Activated CD8-positive, alpha-beta memory T cell treated with anti-CD3 and anti-CD28 coated beads for 36 hours (primary cell): ENCODE measurements at regions not wholly inside any gene's neighbourhood (a gene's known extent, or its start where the extent isn't known, plus 50 kb on each side); places are given as distances from the start of the nearest gene placed in this dataset.
"Not testable (repeated sequence)": the region's sequence is repeated elsewhere in the genome, so short reads cannot be mapped to it uniquely, and the experiment has no call there.

Experiments
- CTCF ChIA-PET: fragments of 350-600 bp; sonication (Branson Sonifier 250); formaldehyde crosslinking; loops from one replicate; lab custom pipeline; 2021; ENCODE audit warnings: antibody characterized with exemption; lab: Charles Lee
- POLR2A ChIA-PET: fragments of 350-600 bp; sonication (Branson Sonifier 250); formaldehyde crosslinking; loops from one replicate; lab custom pipeline; 2021; ENCODE audit warnings: antibody characterized with exemption; lab: Charles Lee

DNA sequence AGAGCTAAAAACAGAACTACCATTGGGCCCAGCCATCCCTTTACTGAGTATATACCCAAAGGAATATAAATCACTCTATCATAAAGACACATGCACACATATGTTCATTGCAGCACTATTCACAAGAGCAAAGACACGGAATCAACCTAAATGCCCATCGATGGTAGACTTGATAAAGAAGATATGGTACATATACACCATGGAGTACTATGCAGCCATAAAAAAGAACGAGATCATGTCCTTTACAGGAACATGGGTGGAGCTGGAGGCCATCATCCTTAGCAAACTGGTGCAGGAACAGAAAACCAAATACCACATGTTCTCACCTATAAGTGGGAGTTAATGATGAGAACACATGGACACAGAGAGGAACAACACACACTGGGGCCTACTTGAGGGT, 227.1 kb upstream of the RBBP8 start:
- CTCF ChIA-PET = not testable (repeated sequence)

DNA sequence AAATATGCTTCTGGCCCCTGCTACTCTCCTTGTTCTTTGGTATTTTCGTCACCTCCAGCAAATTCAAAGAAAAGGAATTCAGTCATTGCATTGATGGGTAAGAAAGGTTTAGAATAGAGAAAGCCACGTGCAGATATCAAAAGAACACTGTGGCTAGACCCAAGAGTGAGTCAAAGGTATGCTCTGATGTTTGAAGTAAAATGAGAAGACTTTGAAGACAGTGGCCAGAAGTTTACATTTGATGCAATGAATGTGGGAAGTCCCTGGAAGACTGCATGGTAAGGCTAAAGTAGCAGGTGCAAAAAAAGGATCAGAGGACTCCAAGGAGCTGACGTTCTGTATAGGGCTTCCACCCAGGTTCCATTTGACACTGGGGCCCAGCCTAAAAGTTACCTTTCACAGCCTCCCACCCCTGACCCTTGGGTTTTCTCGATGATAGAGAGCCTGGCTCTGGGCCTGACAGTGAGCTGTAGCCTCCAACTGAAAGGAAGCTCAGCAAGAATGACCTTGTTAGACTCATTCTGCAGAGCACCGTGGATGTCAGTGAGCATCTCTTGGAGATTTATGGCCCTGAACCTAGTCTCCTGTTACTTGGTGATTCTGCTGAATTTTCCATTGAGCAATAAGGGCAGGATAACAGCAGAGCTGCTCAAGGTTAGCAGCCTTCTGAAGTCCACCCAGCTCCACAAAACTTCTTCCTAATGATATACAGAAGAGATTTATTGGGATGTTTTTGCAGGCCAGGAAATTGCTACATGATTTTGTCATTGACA, 223.7 kb upstream of the RBBP8 start:
- ChIA-PET POLR2A (no interaction called here), CTCF (no interaction called here)

More for the DNA sequence above, 227.1 kb upstream of the RBBP8 start:
- POLR2A ChIA-PET = not testable (repeated sequence)

DNA sequence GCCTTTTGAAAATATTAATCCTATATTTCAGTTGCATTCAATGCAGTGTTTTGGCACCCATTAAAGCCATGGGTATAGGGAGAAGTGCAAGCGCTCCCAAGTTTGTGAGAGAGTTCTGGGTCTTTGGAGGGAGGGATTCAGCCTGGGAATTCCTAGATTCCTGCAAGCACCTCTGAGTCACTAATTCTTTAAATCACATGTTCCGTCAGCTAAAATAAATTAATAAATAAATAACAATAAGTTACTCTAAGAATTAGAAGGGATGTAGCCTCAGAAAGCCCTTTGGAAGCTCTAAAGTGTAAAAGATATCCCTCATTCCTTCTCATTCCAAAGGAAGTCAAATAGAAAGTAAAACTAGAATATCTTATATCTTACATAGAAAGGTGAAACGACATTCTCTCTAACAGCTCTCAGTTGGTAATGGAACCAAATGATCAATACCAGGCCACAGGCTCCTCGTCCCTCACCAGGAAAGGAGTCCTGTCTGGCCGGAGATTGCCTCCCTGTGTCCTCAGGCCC, 222.4 kb upstream of the RBBP8 start:
- ChIA-PET POLR2A (no interaction called here), CTCF (no interaction called here)

DNA sequence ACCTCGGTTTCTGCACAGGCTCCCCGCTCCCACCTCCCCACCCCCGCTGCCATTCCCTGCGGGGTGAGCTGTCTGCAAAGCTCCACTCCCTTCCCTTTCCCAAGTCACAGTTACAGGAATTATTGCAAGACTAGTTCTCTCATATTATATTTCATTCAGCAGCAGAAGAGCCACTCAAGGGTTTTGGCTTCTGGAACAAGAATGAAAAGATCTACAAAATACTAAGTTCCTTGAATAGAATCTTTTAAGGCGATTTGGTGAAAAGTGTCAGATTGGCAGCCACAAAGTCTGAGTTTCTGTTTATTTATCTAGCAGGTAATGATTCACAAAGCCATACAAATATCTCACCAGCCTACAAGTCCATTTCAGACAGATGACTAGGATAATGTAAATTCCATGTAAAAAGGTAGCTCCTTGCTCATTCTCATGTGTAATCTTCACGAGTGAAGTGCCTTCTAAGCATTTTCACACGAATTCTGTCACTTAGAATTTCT, 221.9 kb upstream of the RBBP8 start:
- CTCF ChIA-PET = no interaction called here
- POLR2A ChIA-PET = no interaction called here

DNA sequence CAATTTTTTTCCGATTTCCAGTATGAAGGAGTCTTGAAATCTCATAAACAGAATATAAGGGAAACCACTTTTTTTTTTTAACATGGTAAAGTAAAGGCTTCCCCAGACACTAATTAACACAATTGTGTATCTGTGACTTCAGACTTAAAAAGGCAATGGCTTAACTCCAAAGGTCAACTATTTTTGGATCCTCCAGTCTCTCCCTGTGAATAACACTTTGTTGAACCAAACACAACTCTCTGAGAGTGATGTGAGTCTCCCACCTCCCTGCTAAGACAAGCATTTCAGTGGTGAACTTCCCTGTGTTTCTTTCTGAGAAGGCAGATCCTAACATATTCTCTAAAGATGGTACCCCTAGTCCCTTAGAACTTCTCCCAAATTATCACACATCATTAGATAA, 219.6 kb upstream of the RBBP8 start:
- CTCF ChIA-PET = interaction anchor here (0.7 kb wide), 1 partner anchor 1082 kb away, joined by 3 read pairs; no protein-coding TSS in a partner anchor
- POLR2A ChIA-PET = no interaction called here

DNA sequence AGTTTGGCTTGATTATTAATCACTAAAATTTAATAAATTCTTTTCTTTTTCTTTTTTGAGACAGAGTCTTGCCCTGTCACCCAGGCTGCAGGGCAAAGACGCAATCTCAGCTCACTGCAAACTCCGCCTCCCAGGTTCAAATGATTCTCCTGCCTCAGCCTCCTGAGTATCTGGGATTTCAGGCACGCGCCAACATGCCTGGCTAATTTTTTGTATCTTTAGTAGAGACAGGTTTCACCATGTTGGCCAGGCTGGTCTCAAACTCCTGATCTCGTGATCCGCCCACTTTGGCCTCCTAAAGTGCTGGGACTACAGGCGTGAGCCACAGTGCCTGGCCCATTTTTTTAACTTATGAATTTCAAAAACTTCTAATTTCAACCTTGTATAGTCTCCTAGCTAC, 215.6 kb upstream of the RBBP8 start:
- POLR2A ChIA-PET, CTCF ChIA-PET: not testable (repeated sequence)

DNA sequence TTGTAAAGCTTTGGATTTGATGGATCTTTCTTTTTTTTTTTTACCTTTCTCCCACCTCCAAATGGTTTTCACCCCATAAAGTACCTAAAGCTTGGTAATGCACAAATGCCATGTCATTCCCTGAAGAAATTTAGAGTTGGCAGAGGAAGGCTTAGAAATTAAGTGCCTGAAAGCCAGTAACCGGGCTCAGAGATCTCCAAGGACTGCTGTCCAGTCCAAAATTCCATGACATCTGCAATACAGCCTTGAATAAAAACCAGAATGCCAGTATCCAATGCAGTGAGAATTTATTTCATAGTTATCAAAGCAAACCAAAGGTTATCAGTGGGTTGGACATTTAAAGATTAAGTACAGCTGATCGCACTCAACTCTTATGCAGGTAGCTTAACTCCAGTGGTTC, 209.9 kb upstream of the RBBP8 start:
- POLR2A ChIA-PET = no interaction called here

DNA sequence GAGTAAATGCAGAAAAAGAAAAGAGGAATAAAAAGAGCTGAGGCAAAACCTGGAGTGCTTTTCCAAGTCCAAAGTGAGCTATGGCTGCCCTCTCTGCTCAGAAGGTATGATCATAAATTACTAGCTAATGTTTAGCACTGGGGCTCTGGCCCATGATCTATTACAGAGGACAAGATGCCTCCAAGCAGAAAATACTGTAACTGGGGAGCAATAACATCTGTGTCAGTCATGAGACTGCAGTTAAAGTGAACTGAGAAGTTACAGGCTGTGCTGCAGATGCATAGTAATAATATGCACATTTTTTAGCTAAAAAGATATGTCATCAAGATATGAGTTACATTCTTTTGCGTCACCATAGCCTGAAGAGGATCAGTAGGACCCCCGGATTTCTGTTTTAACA, 209.4 kb upstream of the RBBP8 start:
- CTCF ChIA-PET = no interaction called here

More for the DNA sequence above, 209.9 kb upstream of the RBBP8 start:
- CTCF ChIA-PET = no interaction called here

DNA sequence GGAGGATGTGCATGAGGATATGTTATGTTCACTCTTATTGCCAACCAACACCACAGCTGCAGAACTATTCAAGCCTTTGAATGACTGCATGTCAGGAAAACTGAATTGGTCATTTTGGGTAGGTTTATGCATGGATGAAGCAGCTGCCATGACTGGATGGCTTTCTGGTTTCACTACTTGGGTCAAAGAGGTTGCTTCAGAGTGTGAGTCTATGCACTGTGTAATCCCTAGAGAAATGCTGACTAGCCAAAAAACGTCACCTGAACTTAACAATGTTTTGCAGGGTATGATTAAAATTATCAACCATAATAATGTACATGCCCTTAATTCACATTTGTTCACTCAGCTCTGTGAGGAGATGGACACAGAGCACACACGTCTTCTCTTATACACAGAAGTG, 206.7 kb upstream of the RBBP8 start:
- ChIA-PET CTCF (no interaction called here), POLR2A (no interaction called here)

More for the DNA sequence above, 209.4 kb upstream of the RBBP8 start:
- POLR2A ChIA-PET = no interaction called here

DNA sequence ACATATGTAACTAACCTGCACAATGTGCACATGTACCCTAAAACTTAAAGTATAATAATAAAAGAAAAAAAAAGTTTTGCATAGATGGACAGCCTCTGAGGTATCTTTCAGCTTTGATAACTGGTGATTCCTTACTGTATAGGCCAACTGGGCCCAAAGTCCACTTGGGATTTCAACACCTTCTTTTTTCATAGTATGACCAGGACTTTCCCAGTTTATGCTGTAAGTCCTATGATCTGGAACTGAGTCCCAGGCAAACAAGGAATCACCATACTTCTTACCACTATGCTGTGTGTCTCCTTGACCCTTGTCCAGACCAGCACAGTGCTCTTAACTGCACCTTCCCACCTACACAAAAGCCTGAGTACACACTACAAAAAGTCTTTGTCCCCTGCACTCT, 205.1 kb upstream of the RBBP8 start:
- ChIA-PET CTCF (no interaction called here), POLR2A (no interaction called here)

DNA sequence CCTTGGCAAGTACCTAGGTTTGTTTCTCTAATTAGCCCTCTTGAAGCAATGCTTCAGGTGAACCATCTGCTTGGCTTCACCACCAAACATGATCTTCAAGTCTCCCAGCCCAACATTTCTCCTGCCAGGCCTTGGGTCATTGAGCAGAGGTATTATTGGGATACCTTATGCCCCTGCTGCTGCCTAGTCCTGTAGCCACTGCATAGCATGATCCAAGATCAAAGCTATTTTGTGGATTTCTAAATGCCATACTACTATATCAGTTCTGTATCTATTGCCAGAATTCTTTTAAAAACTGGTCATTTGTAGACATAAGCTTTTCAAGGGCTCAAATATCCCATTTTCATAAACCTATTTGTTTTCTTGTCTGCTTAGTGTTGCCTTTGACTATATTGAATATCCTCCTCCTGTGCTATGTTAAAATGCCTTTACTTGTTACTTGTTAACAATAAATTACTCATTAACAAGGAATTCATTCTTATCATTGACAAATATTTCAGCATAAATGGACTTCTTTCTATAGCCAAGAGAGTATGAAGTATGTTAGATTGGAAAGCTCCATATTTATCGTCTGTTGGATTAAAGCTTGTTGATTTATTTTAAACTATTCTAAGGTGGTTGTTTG, 204.5 kb upstream of the RBBP8 start:
- CTCF ChIA-PET = no interaction called here

DNA sequence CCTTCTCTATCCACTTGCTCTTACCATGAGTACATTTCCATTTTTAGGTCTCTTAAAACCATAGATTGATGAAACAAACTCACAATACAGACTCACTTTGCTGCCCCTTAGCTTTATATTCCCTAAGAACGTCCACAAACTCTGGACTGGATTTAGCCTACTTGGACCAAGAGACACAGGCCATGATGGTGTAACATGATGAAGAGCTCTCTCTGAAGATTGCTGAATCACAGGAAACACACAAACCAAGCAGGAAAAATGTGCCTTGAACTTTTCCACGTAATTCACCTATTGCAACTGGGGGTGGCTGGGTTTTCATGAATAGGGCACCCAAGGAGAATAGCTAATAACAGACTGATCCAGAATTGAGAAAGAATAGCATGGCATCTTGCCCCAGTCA, 201.7 kb upstream of the RBBP8 start:
- ChIA-PET CTCF (no interaction called here), POLR2A (no interaction called here)

More for the DNA sequence above, 204.5 kb upstream of the RBBP8 start:
- POLR2A ChIA-PET = no interaction called here

DNA sequence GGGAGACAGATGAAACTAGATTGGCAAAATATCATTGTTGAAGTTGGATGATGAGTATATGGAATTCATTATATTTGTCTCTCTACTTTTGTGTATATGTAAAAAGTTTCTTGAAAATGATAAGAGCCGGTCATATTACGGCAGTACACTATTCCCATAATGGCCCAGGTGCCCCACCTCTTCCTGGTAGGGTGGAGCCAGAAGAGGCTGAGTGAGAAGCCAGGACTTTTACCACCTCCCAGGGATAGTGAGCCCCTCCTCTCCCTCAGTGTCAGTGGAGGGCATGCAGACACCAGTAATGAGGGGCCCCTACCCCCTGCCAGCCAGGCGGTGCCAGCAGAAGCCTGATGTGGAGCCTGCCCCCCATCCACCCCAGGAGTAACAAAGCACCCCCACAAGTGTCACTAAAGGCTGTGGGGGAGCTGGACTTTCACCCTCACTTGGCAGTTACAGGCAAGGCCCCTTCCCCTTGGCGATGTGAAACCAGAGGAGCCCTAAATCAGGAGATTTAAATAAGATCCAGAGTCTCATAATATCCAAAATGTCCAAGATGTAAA, 198.9 kb upstream of the RBBP8 start:
- ChIA-PET POLR2A (no interaction called here), CTCF (no interaction called here)

DNA sequence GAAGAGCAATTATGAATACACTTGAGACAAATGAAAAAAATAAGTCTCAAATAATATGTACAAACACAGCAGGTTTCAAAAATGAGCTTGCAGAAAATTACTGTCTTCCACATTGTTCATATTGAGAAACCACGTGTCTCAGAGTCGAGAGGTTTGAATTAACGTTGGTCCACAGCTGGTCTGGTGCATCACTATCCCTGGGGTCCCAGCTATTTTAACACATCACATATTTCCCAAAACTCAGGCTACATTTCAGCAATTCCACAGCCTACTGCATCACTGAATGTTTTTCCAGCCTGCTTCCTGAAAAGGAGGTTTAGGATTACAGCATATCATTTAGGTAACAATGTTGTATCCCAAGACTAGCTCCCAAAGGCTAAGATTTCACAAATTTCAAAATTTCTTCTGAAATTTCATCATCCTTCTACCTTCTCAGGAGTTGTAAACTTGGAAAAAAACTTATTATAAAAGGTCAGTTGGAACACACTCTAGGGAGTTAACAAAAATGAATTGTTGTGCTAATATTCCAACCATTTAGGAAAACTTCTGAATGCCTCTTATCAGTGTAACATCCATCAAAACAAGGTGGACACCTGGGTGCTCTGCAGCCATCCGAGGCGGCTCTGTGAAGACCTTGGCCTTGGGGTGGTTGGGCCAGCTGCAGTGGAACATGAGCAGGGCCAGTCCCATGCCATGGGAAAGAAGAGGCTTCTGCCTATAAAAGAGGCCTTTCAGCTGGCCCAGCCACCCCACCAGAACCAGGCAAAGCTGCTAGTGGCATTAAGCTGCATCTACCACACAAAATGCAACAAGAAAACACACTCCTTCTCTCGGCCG, 198.1 kb upstream of the RBBP8 start:
- CTCF ChIA-PET = no interaction called here
- POLR2A ChIA-PET = no interaction called here

DNA sequence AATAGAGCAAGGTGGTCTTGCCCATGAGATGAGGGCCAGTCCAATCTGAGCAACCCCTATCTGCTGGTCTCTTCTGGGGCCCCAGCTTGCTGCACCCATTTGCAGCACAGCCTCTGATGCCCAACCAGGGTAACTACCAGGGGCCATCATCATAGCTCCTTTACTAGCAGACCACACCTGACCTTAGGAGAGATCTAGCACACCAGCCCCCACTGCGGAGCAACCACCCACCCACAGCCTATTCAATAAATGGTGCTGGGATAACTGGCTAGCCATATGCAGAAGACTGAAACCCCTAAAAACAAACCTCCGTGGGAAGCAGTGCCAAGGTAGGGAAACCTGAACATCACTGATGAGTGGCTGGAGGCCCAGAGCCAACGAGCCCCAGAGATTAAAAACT, 196.1 kb upstream of the RBBP8 start:
- ChIA-PET CTCF (no interaction called here), POLR2A (no interaction called here)

DNA sequence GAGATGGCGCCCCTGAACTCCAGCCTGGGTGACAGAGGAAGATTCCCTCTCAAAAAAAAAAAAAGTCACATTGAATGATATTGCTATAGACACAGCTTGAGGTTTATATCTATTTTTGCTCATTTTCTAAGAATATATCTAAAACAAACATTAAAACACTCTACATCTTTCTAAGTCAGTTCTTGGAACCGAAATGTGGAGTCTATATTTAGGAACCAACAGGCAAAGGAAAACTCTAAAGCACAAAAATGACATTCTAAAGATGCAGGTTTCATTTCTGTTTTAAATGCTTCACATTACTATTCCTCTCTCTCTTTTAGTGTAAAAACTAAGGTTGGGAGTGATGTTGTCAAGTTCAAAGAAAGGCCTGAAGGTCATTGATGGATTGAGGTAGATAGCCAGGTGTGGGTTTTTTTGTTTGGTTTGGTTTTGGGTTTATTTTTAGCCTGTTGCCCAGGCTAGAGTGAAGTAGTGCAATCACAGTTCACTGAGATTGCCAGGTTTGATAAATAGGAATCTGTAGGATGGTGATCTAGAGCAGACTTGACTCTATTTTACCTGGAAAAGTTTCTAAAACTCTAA, 194.0 kb upstream of the RBBP8 start:
- POLR2A ChIA-PET = no interaction called here
- CTCF ChIA-PET = no interaction called here

DNA sequence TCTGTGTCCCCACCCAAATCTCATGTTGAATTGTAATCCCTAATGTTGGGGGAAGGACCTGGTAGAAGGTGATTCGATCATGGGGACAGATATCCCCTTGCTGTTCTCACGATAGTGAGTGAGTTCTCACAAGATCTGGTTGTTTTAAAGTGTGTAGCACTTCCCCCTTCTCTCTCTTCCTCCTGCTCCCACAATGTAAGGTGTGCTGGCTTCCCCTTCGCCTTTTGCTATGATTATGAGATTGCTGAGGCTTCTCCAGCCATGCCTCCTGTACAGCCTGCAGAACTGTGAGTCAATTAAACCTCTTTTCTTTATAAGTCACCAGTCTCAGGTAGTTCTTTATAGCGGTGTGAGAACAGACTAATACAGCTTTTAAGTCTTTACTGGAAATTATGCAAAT, 193.3 kb upstream of the RBBP8 start:
- ChIA-PET CTCF (no interaction called here), POLR2A (no interaction called here)

DNA sequence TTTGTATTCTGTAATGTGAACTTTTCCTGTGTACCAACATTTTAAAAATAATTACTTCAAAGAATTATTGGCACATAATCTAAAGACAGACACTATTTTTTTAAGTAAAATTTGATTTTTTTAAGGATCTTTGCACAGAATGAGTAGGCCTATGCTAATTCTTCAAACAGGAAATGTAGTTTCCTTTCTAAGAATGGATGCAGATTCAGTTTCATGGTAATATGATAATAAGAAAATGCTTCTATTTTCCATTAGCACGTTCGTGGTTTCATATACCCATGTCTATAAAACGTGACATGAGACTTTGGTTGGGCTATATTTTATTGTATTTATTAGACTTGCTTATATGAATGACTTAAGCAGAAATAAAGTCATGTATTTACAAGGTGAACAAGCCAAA, 191.8 kb upstream of the RBBP8 start:
- POLR2A ChIA-PET = no interaction called here
- CTCF ChIA-PET = no interaction called here

DNA sequence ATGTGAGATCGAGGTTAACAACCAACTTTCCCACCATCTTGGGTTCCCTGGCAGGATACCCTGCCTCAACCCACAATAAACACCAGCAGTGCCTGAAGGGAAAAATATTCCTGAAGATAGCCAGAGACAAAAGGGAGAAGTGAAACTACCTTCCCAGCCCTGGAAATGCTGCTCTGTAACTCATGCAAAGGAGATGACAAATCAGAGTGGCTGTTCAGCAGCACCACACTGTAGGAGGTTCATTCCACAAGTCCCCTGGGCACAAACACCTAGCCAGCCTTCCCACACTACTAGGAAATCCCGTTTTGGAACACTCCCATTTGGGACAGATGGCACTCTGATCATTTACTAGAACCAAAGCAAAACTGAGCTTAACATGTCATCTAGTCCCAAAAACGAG, 190.7 kb upstream of the RBBP8 start:
- ChIA-PET POLR2A (no interaction called here), CTCF (no interaction called here)
